Smooth muscle cell (in vitro differentiated cells): ENCODE measurements at regions not wholly inside any gene's neighbourhood (a gene's known extent, or its start where the extent isn't known, plus 50 kb on each side); places are given as distances from the start of the nearest gene placed in this dataset.

Experiments used
- DNase-seq: peaks from one replicate; lab custom pipeline; 2025; ENCODE audit not compliant: unreplicated experiment; lab: John Stamatoyannopoulos, UW
- H2AFZ ChIP-seq: fragments of 200-600 bp; sonication (generic); 2 replicates; pipeline ENCODE4 v1.6.0; 2016; ENCODE audit warnings: antibody characterized with exemption, low read depth, mild to moderate bottlenecking
- H3F3A ChIP-seq: fragments of 200-600 bp; sonication (generic); 2 replicates; pipeline ENCODE4 v1.6.0; 2017; ENCODE audit warnings: antibody characterized with exemption, low read depth
- H3K27ac ChIP-seq: fragments of 200-600 bp; sonication (generic); 2 replicates; pipeline ENCODE4 v1.5.1; 2016; ENCODE audit warnings: low read depth, mild to moderate bottlenecking
- H3K27me3 ChIP-seq: fragments of 200-600 bp; sonication (generic); 2 replicates; pipeline ENCODE4 v1.6.1; 2016; ENCODE audit warnings: low read depth, mild to moderate bottlenecking
- H3K36me3 ChIP-seq: fragments of 200-600 bp; sonication (generic); 2 replicates; pipeline ENCODE4 v1.5.1; 2016; ENCODE audit warnings: low read depth
- H3K4me1 ChIP-seq: fragments of 200-600 bp; sonication (generic); 2 replicates; pipeline ENCODE4 v1.5.1; 2016; ENCODE audit warnings: low read depth
- H3K4me2 ChIP-seq: fragments of 200-600 bp; sonication (generic); 2 replicates; pipeline ENCODE4 v1.6.0; 2016; ENCODE audit warnings: mild to moderate bottlenecking
- H3K4me3 ChIP-seq: fragments of 200-600 bp; sonication (generic); 2 replicates; pipeline ENCODE4 v1.5.1; 2016; ENCODE audit warnings: mild to moderate bottlenecking
- H3K79me2 ChIP-seq: fragments of 200-600 bp; sonication (generic); 2 replicates; pipeline ENCODE4 v1.6.0; 2016; ENCODE audit warnings: low read depth, mild to moderate bottlenecking
- H3K9ac ChIP-seq: fragments of 200-600 bp; sonication (generic); 2 replicates; pipeline ENCODE4 v1.6.0; 2016; ENCODE audit warnings: low read depth
- H3K9me3 ChIP-seq: fragments of 200-600 bp; sonication (generic); replicated peaks from 2 replicates; pipeline ENCODE4 v1.5.1; 2016; ENCODE audit warnings: low read depth
- H4K20me1 ChIP-seq: fragments of 200-600 bp; sonication (generic); 2 replicates; pipeline ENCODE4 v1.6.0; 2016; ENCODE audit warnings: low read depth
- CTCF ChIP-seq: fragments of 200-600 bp; sonication (generic); IDR thresholded peaks from 2 replicates; pipeline ENCODE4 v1.5.1; 2017; ENCODE audit warnings: borderline replicate concordance, mild to moderate bottlenecking, antibody characterized with exemption; ENCODE audit not compliant: insufficient read depth, poor library complexity, severe bottlenecking
- WGBS: methylation state at CpG from one replicate; pipeline ENCODE4 v1.1.7; 2016; ENCODE audit warnings: low lambda C conversion rate; 5-methylcytosine and 5-hydroxymethylcytosine counted together

GRCh38 chr1:181981821-181982220, 79.7 kb downstream of the ZNF648 start:
- no peaks in the 10 kb centered on the region for H3F3A ChIP-seq
- 90% methylated on average over 4 of the region's 4 CpGs for WGBS
- no peaks in the 10 kb centered on the region for H3K79me2 ChIP-seq

GRCh38 chr1:181972256-181972655, 89.3 kb downstream of the ZNF648 start:
- no peak for TF ChIP-seq CTCF

More at GRCh38 chr1:181981821-181982220, 79.7 kb downstream of the ZNF648 start:
- H2AFZ ChIP-seq, result no peak overlapping the region
- DNase-seq, result no peak
- H4K20me1 ChIP-seq, result no peaks in the 10 kb centered on the region
- no peak overlapping the region for H3K4me2 ChIP-seq
- H3K9me3 ChIP-seq, result no peaks in the 10 kb centered on the region
- peaks cover 4% of the 10 kb centered on the region for H3K4me1 ChIP-seq
- no peaks in the 10 kb centered on the region for H3K27me3 ChIP-seq
- H3K36me3 ChIP-seq, result no peaks in the 10 kb centered on the region
- no peak overlapping the region for H3K4me3 ChIP-seq
- H3K9ac ChIP-seq, result no peak overlapping the region
- TF ChIP-seq CTCF, result no peak
- H3K27ac ChIP-seq, result no peak overlapping the region

GRCh38 chr1:181971424-181971823, 90.1 kb downstream of the ZNF648 start:
- H3K36me3 ChIP-seq, result no peaks in the 10 kb centered on the region
- no peak overlapping the region for H3K4me3 ChIP-seq
- no peaks in the 10 kb centered on the region for H3K27me3 ChIP-seq

More at GRCh38 chr1:181972256-181972655, 89.3 kb downstream of the ZNF648 start:
- no peak overlapping the region for H3K4me3 ChIP-seq
- H2AFZ ChIP-seq, result no peak overlapping the region
- H4K20me1 ChIP-seq, result no peaks in the 10 kb centered on the region
- no peak overlapping the region for H3K4me2 ChIP-seq
- no peak for DNase-seq
- no peak overlapping the region for H3K27ac ChIP-seq
- no peaks in the 10 kb centered on the region for H3K27me3 ChIP-seq
- WGBS, result 95% methylated on average over 1 of the region's 1 CpG
- H3K4me1 ChIP-seq, result peaks cover 5% of the 10 kb centered on the region
- H3K36me3 ChIP-seq, result no peaks in the 10 kb centered on the region
- H3K79me2 ChIP-seq, result no peaks in the 10 kb centered on the region
- no peaks in the 10 kb centered on the region for H3F3A ChIP-seq
- H3K9me3 ChIP-seq, result no peaks in the 10 kb centered on the region
- no peak overlapping the region for H3K9ac ChIP-seq

More at GRCh38 chr1:181971424-181971823, 90.1 kb downstream of the ZNF648 start:
- DNase-seq, result no peak
- no peak for TF ChIP-seq CTCF
- Histone ChIP-seq H3K9ac (no peak overlapping the region), H4K20me1 (no peaks in the 10 kb centered on the region), H3K4me1 (peaks cover 5% of the 10 kb centered on the region), H3K9me3 (no peaks in the 10 kb centered on the region), H3F3A (no peaks in the 10 kb centered on the region), H3K79me2 (no peaks in the 10 kb centered on the region), H3K4me2 (no peak overlapping the region), H3K27ac (no peak overlapping the region), H2AFZ (no peak overlapping the region)
